MM.1S (cell line): ENCODE measurements at regions not wholly inside any gene's neighbourhood (a gene's known extent, or its start where the extent isn't known, plus 50 kb on each side); places are given as distances from the start of the nearest gene placed in this dataset.
A peak's percentile ranks its signal among the peaks of the same experiment; 100 is the strongest.

Experiments used
- DNase-seq: peaks from one replicate; pipeline ENCODE4 v3.0.0-alpha.2; 2015
- H2AFZ ChIP-seq: fragments of 300-600 bp; sonication (generic); 2 replicates; pipeline ENCODE4 v1.6.0; 2016; ENCODE audit warnings: antibody characterized with exemption, low read length
- H3F3A ChIP-seq: fragments of 300-600 bp; sonication (generic); 2 replicates; pipeline ENCODE4 v1.6.1; 2016; ENCODE audit warnings: mild to moderate bottlenecking, antibody characterized with exemption, low read length, moderate library complexity, mixed read lengths; ENCODE audit not compliant: insufficient read depth
- H3K27ac ChIP-seq: fragments of 300-600 bp; sonication (generic); 2 replicates; pipeline ENCODE4 v1.5.1; 2016; ENCODE audit warnings: mild to moderate bottlenecking, low read length
- H3K27me3 ChIP-seq: fragments of 300-600 bp; sonication (generic); replicated peaks from 2 replicates; pipeline ENCODE4 v1.6.0; 2016; ENCODE audit warnings: low read length; ENCODE audit not compliant: insufficient read depth
- H3K36me3 ChIP-seq: fragments of 300-600 bp; sonication (generic); replicated peaks from 2 replicates; pipeline ENCODE4 v1.6.1; 2016; ENCODE audit warnings: mild to moderate bottlenecking, low read length, mixed read lengths; ENCODE audit not compliant: insufficient read depth
- H3K4me1 ChIP-seq: fragments of 300-600 bp; sonication (generic); 2 replicates; pipeline ENCODE4 v1.6.1; 2016; ENCODE audit warnings: low read length, mixed read lengths
- H3K4me2 ChIP-seq: fragments of 300-600 bp; sonication (generic); 2 replicates; pipeline ENCODE4 v1.6.0; 2016; ENCODE audit warnings: low read depth, low read length
- H3K4me3 ChIP-seq: fragments of 300-600 bp; sonication (generic); 2 replicates; pipeline ENCODE4 v1.5.1; 2016; ENCODE audit warnings: low read length, mixed read lengths
- H3K79me2 ChIP-seq: fragments of 300-600 bp; sonication (generic); 2 replicates; pipeline ENCODE4 v1.6.1; 2016; ENCODE audit warnings: mixed run types, low read length, mixed read lengths
- H3K9ac ChIP-seq: fragments of 300-600 bp; sonication (generic); 2 replicates; pipeline ENCODE4 v1.6.1; 2016; ENCODE audit warnings: low read length, mixed read lengths
- H3K9me2 ChIP-seq: fragments of 300-600 bp; sonication (generic); replicated peaks from 2 replicates; pipeline ENCODE4 v1.6.1; 2016; ENCODE audit warnings: mild to moderate bottlenecking, low read length, mixed read lengths; ENCODE audit not compliant: insufficient read depth
- H3K9me3 ChIP-seq: fragments of 300-600 bp; sonication (generic); replicated peaks from 2 replicates; pipeline ENCODE4 v1.6.1; 2016; ENCODE audit warnings: mild to moderate bottlenecking, low read length, mixed read lengths; ENCODE audit not compliant: insufficient read depth
- H4K20me1 ChIP-seq: fragments of 300-600 bp; sonication (generic); 2 replicates; pipeline ENCODE4 v1.6.1; 2016; ENCODE audit warnings: mild to moderate bottlenecking, low read length, moderate library complexity, mixed read lengths; ENCODE audit not compliant: insufficient read depth
- EZH2 ChIP-seq: fragments of 300-600 bp; sonication (generic); optimal IDR thresholded peaks from 2 replicates; pipeline ENCODE3; 2017; ENCODE audit warnings: low read depth, mild to moderate bottlenecking, antibody characterized with exemption, low read length, mixed read lengths
- EZH2phosphoT487 ChIP-seq: fragments of 300-600 bp; sonication (generic); IDR thresholded peaks from 2 replicates; pipeline ENCODE4 v1.6.1; 2018; ENCODE audit warnings: antibody characterized with exemption, low read length
- TF ChIP-seq, protein P1 (sequence below): fragments of 300-600 bp; sonication (generic); IDR thresholded peaks from 2 replicates; pipeline ENCODE4 v1.5.1; 2016; ENCODE audit warnings: antibody characterized with exemption, low read length, mixed read lengths

DNA sequence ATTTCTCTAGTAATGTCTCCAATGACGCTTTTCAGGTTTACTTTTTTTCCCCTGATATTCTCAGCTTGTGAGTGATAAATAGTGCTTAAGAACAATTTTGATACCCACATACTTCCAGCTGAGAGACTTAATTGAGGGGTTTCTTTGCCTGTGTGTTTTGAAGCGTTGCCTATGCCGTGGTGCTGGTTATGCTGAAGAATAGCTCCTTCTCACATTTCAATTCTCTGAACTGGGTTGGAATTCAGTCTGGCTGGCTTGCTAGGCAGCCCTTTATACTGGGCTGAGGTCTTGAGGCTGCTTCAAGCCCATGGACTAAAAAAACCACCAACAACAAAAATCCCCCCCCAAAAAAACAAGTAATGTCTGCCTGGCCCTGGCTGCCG, 87.4 kb downstream of the CHST2 start:
- H3K36me3 ChIP-seq, result no peaks in the 10 kb centered on the region
- no peaks in the 10 kb centered on the region for H3K79me2 ChIP-seq
- no peak overlapping the region for H3K9ac ChIP-seq
- no peak for DNase-seq
- H2AFZ ChIP-seq, result 0 out of 2 replicates have a peak overlapping the region, but pooled peaks have one; percentile 13
- H3K9me3 ChIP-seq, result no peaks in the 10 kb centered on the region
- H3K9me2 ChIP-seq, result no peaks in the 10 kb centered on the region
- TF ChIP-seq EZH2phosphoT487, result no peak
- TF ChIP-seq, protein P1, sequence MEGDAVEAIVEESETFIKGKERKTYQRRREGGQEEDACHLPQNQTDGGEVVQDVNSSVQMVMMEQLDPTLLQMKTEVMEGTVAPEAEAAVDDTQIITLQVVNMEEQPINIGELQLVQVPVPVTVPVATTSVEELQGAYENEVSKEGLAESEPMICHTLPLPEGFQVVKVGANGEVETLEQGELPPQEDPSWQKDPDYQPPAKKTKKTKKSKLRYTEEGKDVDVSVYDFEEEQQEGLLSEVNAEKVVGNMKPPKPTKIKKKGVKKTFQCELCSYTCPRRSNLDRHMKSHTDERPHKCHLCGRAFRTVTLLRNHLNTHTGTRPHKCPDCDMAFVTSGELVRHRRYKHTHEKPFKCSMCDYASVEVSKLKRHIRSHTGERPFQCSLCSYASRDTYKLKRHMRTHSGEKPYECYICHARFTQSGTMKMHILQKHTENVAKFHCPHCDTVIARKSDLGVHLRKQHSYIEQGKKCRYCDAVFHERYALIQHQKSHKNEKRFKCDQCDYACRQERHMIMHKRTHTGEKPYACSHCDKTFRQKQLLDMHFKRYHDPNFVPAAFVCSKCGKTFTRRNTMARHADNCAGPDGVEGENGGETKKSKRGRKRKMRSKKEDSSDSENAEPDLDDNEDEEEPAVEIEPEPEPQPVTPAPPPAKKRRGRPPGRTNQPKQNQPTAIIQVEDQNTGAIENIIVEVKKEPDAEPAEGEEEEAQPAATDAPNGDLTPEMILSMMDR, result no peak
- no peak for TF ChIP-seq EZH2
- H3F3A ChIP-seq, result peaks cover 7% of the 10 kb centered on the region; the same call in 1 of the 2 replicates
- peak overlapping the region; percentile 19; the same call in 1 of the 2 replicates for H3K27ac ChIP-seq
- H3K4me2 ChIP-seq, result no peak overlapping the region
- H3K4me1 ChIP-seq, result peaks cover 31% of the 10 kb centered on the region
- H3K27me3 ChIP-seq, result no peaks in the 10 kb centered on the region
- no peak overlapping the region for H3K4me3 ChIP-seq
- no peaks in the 10 kb centered on the region for H4K20me1 ChIP-seq

DNA sequence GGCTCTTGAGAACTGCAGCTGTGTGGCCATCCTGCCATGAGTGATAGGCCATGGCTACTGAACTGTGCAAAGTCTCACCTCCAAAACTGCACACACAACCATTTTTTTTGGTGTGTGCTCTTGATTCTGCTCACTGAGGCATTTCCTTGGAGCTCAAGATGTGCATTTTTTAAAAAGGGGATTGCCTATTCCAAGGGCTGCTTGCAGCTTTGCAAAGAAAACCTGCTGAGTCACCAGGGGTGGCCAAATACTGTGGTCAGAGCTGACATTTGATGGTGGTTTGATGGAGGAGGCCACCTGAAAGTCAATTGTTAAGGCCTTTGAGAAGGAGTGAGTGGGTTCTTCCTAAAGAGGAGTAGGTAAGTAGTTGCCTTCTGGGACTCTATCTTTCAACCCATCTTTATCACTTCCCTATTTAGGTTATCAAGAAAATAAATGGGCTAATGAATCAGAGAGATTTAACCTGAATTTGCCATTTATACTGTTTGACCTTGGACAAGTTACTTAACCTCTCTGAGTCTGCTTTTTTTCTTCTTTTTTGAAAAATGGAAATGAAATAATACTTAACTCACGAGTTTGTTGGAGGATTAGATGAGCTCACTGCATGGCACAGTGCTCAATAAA, 87.9 kb downstream of the CHST2 start:
- peak; percentile 84 for DNase-seq
- no peaks in the 10 kb centered on the region for H3K9me3 ChIP-seq
- no peaks in the 10 kb centered on the region for H3K79me2 ChIP-seq
- no peaks in the 10 kb centered on the region for H3K27me3 ChIP-seq
- peaks cover 7% of the 10 kb centered on the region; the same call in 1 of the 2 replicates for H3F3A ChIP-seq
- no peaks in the 10 kb centered on the region for H4K20me1 ChIP-seq
- H3K4me1 ChIP-seq, result peaks cover 31% of the 10 kb centered on the region
- H3K9ac ChIP-seq, result no peak overlapping the region
- H2AFZ ChIP-seq, result 0 out of 2 replicates have a peak overlapping the region, but pooled peaks have one; percentile 13
- no peaks in the 10 kb centered on the region for H3K36me3 ChIP-seq
- TF ChIP-seq, protein P1, result no peak
- TF ChIP-seq EZH2 (no peak), EZH2phosphoT487 (no peak)
- peak overlapping the region; percentile 19; the same call in 1 of the 2 replicates for H3K27ac ChIP-seq
- no peaks in the 10 kb centered on the region for H3K9me2 ChIP-seq
- no peak overlapping the region for H3K4me2 ChIP-seq
- H3K4me3 ChIP-seq, result no peak overlapping the region

DNA sequence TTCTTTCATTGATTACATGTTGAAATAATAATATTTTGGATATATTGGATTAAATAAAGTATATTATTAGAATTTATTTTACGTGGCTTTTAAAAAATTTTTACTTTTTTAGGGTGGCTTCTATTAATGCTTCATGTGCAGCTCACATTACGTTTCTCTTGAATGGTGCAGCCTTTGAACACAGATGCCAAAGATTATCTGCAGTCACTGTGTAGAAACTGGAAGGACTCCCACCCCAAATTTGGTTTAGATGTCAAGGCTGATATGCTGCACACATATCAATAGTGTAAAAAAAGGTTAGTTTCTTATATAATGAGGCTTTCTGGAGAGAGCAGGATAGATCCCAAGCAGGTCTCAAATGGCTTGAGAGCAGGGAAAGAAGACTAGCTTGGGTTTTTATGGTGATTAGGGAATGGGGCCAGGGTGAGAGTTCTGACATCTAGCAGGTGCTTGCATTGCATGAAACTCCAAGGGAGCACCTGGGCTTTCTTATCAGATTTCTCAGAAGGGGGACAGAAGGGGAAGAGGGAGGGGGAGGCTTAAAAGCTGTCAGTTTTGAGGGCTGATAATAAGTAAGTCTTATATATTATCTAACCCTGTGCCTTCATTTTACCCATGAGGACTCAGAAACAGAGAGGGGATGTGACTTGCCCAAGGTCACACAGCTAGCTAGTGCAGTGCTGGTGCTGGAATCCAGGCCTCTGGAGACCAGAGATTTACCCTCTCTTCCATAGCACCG, 89.6 kb downstream of the CHST2 start:
- Histone ChIP-seq H3K9me3 (no peaks in the 10 kb centered on the region), H3K4me1 (peaks cover 31% of the 10 kb centered on the region), H3K9ac (no peak overlapping the region), H3K79me2 (no peaks in the 10 kb centered on the region), H3K27me3 (no peaks in the 10 kb centered on the region), H3K27ac (no peak overlapping the region), H3K4me3 (no peak overlapping the region), H3K36me3 (no peaks in the 10 kb centered on the region), H3K4me2 (peak overlapping the region; percentile 35; the same call in 1 of the 2 replicates), H3K9me2 (no peaks in the 10 kb centered on the region), H4K20me1 (no peaks in the 10 kb centered on the region), H2AFZ (no peak overlapping the region), H3F3A (peaks cover 7% of the 10 kb centered on the region; the same call in 1 of the 2 replicates)
- peak; percentile 45 for DNase-seq
- TF ChIP-seq, protein P1, result no peak
- TF ChIP-seq EZH2phosphoT487 (no peak), EZH2 (no peak)
